HG03196 (cell line): ENCODE measurements at regions not wholly inside any gene's neighbourhood (a gene's known extent, or its start where the extent isn't known, plus 50 kb on each side); places are given as distances from the start of the nearest gene placed in this dataset.

Experiments used
- ATAC-seq: cut with Tn5 transposase; IDR thresholded peaks from one replicate; pipeline ENCODE4 v1.9.1; 2021; ENCODE audit not compliant: unreplicated experiment

GRCh38 chr9:86535406-86535915 is 181.3 kb upstream of the TUT7 start:
- ATAC-seq: no peak

- no peak for ATAC-seq
Observed at GRCh38 chr9:86534572-86535258, 180.5 kb upstream of the TUT7 start.

GRCh38 chr9:86531971-86532640 is 177.9 kb upstream of the TUT7 start:
- no peak for ATAC-seq

DNA sequence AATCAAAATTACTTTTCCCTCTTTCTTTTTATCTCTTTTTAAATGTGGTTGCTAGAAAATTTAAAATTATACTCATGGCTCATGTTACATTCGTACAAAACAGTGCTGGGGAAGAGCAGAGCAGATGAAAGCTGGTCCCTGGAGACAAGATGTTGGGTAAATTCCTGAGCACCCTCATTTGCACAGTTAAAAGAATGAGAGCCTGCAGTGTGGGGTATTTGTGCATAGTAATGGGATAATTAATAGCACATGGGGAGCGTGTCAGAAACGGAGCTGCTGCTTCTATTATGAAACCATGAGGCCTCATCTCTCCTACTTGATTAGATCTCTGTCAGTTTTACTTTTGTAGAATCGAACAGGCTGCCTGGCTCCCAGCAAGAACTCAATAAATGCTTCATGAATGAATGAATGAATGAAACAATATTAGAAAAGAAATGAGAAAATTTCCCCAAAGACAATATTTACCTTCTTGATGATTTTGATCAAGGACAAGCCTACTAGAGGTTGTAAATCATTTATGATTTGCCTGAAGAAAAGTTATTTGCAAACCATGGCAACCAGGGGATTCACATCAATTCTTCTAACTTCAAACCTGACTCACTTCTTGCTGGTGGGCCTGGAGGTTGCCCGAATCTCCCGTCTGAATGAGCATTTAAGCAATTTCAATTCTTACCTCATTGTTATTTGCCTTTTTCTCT is 177.2 kb upstream of the TUT7 start:
- ATAC-seq: no peak

- ATAC-seq: no peak
Observed at GRCh38 chr9:86529496-86530275, 175.5 kb upstream of the TUT7 start.

- ATAC-seq: no peak
Observed at GRCh38 chr9:86526021-86526420, 171.8 kb upstream of the TUT7 start.

DNA sequence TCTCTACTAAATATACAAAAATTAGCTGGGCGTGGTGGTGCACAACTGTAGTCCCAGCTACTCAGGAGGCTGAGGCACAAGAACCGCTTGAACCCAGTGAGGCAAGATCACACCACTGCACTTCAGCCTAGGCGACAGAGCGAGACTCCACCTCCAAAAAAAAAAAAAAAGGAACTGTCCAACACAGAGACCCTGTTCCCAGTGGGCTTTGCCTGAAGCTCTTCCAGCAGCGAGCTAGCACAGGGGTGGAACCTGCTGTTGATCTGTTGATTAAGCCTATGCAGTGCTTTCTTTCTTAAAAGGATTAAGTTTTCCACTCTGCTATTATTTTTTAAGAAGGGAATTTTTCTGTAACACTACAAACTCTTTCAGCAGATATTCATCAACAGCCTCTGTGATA is 171.0 kb upstream of the TUT7 start:
- no peak for ATAC-seq

DNA sequence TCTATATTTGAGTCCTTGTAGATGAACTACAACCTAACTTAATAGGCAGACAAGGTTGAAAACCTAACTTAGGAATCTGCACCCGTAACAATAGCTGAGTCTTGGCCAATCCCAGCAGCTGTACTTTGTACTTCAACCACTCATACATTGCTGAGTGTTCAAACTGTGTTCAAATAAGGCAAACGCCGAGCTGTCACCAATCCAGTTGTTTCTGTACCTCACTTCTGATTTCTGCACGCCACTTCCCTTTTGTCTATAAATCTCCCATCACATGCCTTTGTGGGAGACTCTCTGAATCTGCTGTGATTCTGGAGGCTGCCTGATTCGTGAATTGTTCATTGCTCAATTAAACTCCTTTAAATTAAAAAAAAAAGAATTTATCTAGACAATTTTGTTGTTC is 167.8 kb upstream of the TUT7 start:
- ATAC-seq: no peak

DNA sequence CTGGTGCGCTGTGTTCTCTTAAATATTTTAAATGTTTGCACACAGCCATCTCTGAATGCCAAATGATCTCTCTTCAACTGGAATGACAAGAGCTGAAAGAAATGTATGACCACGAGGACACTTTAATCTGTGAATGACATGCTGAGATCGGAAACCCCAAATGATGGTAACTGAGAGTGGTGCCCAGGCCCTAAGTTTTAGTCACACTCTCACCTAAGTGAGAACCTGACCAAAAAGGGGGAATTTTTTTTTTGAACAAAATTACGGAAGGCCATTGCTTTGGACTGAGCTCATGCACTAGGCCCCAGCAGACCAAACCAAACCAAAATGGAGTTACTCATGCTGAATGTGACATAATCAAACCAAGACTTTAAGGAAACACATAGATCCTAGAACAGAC is 167.1 kb upstream of the TUT7 start:
- no peak for ATAC-seq

GRCh38 chr9:86519066-86519615 is 164.9 kb upstream of the TUT7 start:
- ATAC-seq: no peak

DNA sequence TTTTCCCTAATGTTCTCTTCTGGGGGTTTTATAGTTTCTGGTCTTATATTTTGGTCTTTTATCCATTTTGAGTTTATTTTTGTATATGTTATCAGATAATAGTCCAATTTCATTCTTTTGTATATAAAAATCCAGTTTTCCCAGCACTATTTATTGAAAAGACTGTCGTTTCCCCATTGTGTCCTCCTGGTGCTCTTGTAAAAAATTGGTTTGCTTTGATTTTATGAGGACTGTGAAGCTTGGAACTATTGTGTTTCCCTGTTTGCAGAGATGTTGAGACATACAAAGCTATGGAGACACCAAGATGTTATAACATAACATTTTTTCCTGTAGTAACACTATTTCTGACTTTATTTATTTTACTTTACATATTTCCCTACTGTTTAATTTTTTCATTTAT is 163.3 kb upstream of the TUT7 start:
- ATAC-seq: no peak

GRCh38 chr9:86516564-86516963 is 162.4 kb upstream of the TUT7 start:
- no peak for ATAC-seq

GRCh38 chr9:86515221-86515620 is 161.0 kb upstream of the TUT7 start:
- no peak for ATAC-seq

DNA sequence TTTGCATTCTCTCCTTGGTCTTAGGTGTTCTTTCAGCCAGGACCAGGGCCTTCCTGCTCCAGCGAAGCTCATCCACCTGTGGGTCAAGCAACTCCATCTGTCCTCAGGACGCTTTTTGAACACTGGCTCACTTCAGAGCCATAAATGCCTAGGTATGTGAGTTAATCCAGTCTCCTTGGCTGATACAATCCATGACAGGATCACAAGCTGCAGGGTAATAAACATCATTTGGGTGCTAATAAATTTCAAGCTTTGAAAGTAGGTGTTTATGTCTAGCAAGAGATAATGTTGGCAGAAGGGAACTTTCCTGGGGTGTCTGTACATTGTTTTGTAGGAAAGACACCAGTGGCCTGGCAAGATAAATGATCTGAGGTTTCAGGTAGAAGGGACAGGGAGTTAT is 159.2 kb upstream of the TUT7 start:
- no peak for ATAC-seq

- no peak for ATAC-seq
Observed at GRCh38 chr9:86512929-86513328, 158.7 kb upstream of the TUT7 start.

DNA sequence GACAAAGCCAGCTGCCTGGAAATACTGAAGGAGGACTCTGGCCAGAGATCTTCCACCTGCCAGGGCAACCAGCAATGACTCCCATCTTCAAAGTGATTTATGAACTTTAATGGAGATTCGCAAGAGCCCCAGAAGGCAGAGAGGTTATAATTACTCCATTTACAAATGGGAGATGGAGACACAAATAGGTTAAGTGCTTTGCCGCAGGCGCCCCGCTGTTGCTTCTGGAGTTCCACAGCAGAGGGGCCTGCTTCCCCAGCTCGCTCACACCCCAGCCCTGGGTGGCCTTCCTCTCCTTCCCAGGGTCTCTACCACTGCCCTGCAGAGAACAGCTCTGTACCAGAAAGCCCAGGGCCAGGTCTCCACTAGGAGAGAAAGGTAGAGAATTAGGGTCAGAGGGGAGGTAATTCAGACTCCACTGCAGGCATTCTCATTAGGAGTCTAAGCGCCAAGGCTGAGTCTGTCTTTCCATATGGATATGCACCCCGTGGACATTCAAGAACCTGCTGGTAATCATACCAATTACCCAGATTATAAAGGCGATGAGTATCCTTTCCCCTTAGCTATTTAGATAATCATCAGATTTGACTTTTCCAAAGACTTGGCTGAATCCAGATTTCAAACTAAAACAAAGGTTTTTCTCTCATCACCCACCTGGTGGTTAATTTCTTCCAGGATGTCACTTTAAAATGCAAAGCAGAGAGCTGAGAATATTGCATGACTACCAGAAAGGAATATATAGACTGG is 157.6 kb upstream of the TUT7 start:
- ATAC-seq: no peak

- no peak for ATAC-seq
Observed at GRCh38 chr9:86508208-86508903, 154.1 kb upstream of the TUT7 start.

- no peak for ATAC-seq
Observed at GRCh38 chr9:86507212-86507630, 153.0 kb upstream of the TUT7 start.

DNA sequence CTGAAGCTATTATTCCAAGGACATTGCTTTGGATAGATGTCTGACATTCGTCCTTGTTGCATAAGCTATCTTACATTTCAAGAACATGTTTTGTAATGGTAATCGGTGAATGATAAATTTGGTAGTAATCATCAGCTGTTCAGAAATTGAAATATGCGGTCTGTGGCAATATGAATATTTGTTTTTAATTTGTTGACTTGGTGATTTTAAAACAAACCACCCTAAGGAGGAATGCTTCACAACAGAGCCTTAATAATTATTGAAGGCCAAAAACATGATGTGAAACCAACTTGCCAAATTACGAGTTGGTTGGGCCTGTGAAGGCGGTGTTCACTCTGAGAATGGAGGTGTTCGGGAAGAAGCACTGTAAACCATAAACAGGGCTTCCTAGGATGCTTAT is 149.7 kb upstream of the TUT7 start:
- no peak for ATAC-seq

DNA sequence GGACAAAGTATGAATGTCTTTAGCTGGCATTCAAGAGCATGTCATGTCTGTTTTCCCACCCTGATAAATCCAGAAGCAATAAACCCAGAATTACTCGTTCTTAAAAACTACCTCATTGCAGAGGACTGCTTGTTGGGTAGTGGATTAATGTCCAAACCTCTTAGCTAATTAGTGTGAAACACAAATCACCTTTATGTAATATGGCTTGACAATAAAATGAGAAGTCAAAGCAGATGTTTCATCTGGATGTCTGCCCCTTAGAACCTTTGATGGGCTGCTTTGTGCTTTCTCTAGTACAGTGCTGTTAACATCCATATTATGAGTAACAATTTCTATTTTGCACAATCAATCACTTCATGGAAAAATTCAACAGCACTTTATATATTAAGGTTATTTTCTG is 149.1 kb upstream of the TUT7 start:
- no peak for ATAC-seq
